DMS53 (cell line): ENCODE measurements at regions not wholly inside any gene's neighbourhood (a gene's known extent, or its start where the extent isn't known, plus 50 kb on each side); places are given as distances from the start of the nearest gene placed in this dataset.
"Not testable (repeated sequence)": the region's sequence is repeated elsewhere in the genome, so short reads cannot be mapped to it uniquely, and the experiment has no call there.

Experiments
- DNase-seq: peaks from one replicate; lab custom pipeline; 2025; lab: John Stamatoyannopoulos, UW

- DNase-seq: peak; percentile 18
Measured at GRCh38 chr13:111005808-111006505, 91.1 kb upstream of the ANKRD10 start.

- DNase-seq: no peak
Measured at GRCh38 chr13:111005364-111005763, 90.5 kb upstream of the ANKRD10 start.

GRCh38 chr13:111004444-111004843, 89.6 kb upstream of the ANKRD10 start:
- no peak for DNase-seq

GRCh38 chr13:111001636-111002035, 86.8 kb upstream of the ANKRD10 start:
- DNase-seq: no peak

DNA sequence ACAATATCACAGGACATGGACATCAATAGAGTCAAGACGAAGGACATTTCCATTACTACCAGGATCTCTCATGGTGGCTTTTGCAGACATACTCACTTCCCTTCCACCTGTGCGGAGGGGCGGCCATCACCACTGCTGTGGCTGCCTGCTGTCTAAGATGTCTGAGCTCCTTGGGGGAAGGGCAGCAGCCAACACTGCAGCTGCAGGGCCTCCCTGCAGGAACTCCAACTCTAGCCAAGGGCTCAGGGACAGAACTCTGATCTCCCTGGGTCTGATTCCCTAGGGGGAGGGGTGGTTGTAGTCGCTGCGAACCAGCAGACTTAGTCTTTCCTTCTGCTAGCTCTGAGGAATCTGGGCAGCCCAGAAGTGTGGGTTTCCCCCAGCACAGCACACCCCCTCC, 78.9 kb upstream of the ANKRD10 start:
- no peak for DNase-seq

GRCh38 chr13:110991991-110992508, 77.2 kb upstream of the ANKRD10 start:
- no peak for DNase-seq

DNA sequence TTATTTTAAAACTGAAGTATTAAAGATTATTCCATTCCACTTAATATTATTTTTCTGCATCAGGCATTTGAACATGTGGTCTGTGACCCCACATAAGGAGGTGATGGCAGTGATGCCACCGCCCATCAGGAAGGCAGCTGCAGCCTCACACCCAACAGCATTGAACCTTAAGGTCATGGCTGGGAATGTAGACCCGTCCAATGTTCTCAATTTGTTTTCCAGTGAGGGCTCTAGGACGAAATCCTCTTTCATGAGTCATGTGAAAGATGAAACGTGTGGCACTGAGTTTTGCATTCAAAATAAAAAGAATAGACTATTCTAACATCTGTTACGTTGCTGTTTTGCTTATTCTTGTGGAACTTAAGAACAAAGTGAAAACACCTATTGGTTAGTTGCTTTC, 74.5 kb upstream of the ANKRD10 start:
- no peak for DNase-seq

GRCh38 chr13:110985541-110985940, 70.7 kb upstream of the ANKRD10 start:
- DNase-seq: no peak

DNA sequence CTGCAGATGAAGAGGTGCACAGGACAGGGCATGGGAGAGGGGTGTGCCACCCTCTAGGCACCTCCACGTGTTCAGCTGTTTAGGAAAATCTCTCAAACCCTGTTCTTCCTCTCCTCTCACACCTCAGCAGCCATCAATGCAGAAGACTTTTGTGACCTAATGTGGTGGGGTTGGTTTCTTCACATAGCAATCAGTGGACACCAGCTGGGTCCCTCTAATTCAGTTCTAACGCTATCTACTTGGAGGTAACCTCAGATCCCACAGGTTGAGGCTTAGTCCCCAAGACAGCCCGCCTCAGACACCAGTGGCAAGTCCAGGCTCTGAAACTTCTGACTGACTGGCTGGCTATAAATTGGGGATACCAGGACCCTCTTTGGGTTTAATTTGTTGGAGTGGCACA, 69.9 kb upstream of the ANKRD10 start:
- DNase-seq: no peak

- no peak for DNase-seq
Measured at GRCh38 chr13:110984381-110984780, 69.5 kb upstream of the ANKRD10 start.

DNA sequence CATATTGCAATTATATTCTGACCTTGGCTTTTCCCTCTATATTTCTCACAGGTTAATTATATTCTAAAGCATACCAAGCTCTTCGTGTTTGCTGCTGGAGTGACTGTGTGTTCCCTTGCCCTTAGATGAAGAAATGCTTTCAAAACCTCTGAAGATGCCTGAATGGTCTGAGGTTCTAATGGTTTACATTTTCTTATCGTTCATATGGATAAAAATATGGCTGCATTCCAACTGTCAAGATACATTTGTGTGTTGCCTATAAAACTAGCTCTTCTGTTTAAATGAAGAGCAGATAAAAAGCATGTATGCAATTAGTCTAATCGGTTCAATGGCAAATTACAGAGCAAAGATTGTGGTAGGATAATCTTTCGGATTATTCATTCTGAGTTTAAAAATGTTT, 68.4 kb upstream of the ANKRD10 start:
- DNase-seq: no peak

GRCh38 chr13:110981379-110981778, 66.5 kb upstream of the ANKRD10 start:
- no peak for DNase-seq

GRCh38 chr13:110980921-110981320, 66.1 kb upstream of the ANKRD10 start:
- peak; percentile 1 for DNase-seq

DNA sequence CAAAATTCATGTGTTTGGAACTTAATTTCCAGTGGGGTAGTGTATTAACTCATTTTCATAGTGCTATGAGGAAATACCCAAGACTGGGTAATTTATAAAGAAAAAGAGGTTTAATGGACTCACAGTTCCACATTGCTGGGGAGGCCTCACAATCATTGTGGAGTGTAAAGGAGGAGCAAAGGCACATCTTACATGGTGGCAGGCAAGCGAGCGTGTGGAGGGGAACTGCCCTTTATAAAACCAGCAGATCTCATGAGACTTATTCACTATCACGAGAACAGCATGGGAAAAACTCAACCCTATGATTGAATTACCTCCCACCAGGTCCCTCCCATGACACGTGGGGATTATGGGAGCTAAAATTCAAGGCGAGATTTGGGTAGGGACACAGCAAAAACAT, 64.3 kb upstream of the ANKRD10 start:
- not testable (repeated sequence) for DNase-seq

GRCh38 chr13:110978390-110978789, 63.5 kb upstream of the ANKRD10 start:
- DNase-seq: no peak

GRCh38 chr13:110976785-110977184, 61.9 kb upstream of the ANKRD10 start:
- DNase-seq: no peak

GRCh38 chr13:110973007-110973700, 58.3 kb upstream of the ANKRD10 start:
- no peak for DNase-seq

GRCh38 chr13:110971486-110971885, 56.6 kb upstream of the ANKRD10 start:
- DNase-seq: peak; percentile 0

GRCh38 chr13:110967156-110967855, 52.4 kb upstream of the ANKRD10 start:
- not testable (repeated sequence) for DNase-seq

GRCh38 chr13:110965755-110966134, 50.9 kb upstream of the ANKRD10 start:
- no peak for DNase-seq

GRCh38 chr13:110965038-110965754, 50.3 kb upstream of the ANKRD10 start:
- peak; percentile 73 for DNase-seq
